Tibial nerve (tissue), 4 donors: ENCODE measurements at regions not wholly inside any gene's neighbourhood (a gene's known extent, or its start where the extent isn't known, plus 50 kb on each side); places are given as distances from the start of the nearest gene placed in this dataset.

Source experiments
- CTCF ChIP-seq, 5 experiments: fragments of 200-600 bp in 3 of 5; fragments of 450-650 bp in 2 of 5; sonication (generic) in 3 of 5; IDR thresholded peaks; one replicate each; pipeline ENCODE4 v1.5.1; 2016 to 2019; ENCODE audit warnings: antibody characterized with exemption in 5 of 5, mild to moderate bottlenecking in 3 of 5, moderate library complexity in 2 of 5
- EP300 ChIP-seq, 2 donors: sonication (generic); formaldehyde crosslinking; IDR thresholded peaks; one replicate each; pipeline ENCODE4 v1.6.1; 2017; ENCODE audit warnings: antibody characterized with exemption in 2 of 2, mild to moderate bottlenecking in 1 of 2

DNA sequence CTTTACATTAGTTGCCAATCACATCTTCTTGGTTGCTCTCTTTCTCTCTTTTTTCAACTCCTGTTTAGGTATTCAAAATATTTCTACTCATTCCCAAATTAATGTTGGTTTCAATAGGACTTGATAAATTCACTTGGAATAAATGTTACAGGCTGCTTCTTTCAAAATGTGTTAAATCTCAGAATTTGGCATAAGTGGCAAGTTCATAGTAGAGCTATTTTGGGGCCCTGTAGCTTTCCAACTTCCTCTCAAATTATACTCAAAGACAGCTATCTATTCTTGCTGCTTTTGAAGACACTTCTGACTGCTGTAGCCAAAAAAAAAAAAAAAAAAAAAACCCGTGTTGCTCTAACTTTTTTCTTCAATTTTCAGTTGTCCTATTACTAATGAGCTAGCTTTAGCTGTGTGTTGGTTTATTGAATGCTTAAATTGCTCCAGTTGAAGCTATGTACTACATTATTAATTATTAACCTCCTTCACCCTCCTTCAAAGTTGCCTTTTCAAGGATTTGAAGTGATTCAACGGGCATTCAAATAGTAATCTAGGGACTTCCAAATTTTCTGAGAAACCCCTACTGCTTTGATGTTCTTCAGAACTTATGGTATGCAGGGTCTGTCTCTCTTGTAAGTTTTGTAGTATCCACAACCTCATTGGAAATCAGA is 554.6 kb upstream of the FLRT2 start:
- TF ChIP-seq CTCF (IDR thresholded peaks at IDR 0.05): no peak
- no peak for TF ChIP-seq EP300 (IDR thresholded peaks at IDR 0.05)
